ENCODE measurements at regions not wholly inside any gene's neighbourhood (a gene's known extent, or its start where the extent isn't known, plus 50 kb on each side); places are given as distances from the start of the nearest gene placed in this dataset.
"Not testable (repeated sequence)": the region's sequence is repeated elsewhere in the genome, so short reads cannot be mapped to it uniquely, and the experiment has no call there.

DNA sequence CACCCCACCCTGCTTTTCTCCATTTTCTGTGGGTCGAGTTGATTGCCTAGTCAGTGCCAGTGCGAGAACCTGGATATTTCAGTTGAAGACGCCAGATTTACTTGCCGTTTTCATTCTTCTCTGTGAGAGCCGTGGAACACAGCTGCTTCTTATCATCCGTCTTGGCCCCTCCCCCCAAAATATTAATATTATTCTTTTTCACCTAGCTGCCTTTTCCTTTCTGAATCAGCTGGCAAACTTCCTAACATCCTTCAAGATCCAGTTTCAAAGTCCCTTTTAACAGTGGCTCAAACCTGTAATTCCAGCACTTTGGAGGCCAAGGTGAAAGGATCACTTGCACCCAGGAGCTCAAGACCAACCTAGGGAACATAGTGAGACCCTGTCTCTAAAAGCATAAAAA lies 117.1 kb upstream of the RASA1 start:
- DNase-seq = no peak

DNA sequence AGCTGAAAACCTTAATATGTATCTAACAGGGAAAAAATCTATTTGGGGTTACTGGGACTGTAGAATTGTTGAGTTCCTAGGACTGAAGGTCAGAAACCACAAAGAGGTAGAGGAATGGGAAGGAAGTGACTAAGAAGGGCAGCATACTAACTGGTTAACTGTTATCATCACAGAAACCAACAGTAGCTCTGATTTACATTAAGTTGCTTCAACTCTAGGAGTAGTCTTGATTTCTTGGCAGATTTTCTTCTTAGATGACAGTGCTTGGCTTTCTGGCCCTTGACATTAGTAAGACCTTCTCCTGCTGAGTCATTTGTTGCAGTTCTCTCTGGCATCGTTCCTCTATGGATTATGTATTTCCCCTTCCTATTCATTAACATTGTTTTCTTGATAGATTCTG lies 116.1 kb upstream of the RASA1 start:
- DNase-seq = no peak

DNA sequence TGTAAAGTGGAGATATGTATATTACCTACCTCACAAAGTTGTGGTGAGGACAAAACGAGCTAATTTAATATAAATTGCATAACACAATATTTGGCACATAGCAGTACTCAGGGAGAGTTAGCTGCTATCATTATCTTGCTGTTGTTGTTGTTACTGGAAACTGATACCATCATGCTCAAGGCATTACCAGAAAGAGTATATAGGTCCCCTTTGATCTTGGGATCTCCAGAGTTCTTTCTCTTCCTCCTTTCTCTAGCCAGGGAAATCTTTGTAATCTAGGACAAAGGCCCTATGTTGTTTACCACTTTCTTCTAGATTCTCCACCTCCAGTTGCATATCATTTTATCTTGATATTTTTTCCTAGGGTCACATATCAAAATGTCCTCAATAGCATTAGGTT lies 114.8 kb upstream of the RASA1 start:
- no peak for DNase-seq

DNA sequence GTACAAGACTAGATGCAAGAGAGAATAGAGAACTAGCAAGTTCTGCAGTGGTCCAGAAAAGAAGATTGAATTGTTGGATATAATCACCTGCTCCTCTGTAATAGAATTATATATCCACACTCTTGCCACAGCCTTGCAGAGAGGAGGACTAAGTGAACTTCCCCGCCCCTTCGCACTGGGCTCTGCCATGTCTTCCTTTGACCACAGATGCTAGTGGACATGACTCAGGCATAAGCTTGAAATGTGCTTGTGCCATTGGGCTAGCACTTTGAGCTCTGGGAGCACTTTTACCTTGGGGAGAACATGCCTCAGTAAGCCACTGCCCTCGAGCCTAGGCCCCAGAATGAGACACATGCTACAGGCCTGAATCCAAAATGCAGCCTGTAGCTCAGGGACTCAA lies 113.5 kb upstream of the RASA1 start:
- DNase-seq = no peak

DNA sequence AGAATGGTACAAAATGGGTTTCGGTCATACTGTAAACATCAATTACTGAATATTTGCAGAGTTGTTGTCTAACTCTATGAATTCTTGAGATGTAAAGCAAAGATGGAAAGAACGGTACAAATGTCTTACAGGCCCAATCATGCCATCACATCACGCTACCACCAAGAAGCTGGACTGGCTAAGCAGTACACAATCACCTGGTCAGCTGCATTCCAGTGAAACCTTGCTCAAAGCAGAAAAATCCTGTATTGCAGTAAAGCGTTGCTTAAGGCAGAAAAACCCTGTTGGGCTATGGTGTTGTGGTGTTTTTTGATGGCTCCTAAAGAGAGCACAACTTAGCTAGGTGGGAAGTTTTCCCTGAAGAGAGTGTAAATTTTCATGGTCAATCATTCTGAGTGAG lies 112.6 kb upstream of the RASA1 start:
- DNase-seq = no peak

DNA sequence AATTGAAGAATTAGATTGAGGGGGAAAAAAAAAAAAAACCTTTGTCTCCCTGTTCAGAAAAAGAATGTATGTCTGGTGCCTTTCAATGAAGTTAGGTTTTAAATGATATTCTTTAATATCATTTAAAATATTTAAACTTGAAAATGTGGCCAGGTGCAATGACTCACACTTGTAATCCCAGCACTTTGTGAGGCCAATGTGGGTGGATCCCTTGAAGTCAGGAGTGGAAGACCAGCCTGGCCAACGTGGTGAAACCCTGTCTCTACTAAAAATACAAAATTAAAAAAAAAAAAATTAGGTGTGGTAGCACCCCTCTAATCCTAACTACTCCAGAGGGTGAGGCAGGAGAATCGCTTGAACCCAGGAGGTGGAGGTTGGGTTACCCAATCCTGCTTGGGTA lies 111.1 kb upstream of the RASA1 start:
- no peak for DNase-seq

DNA sequence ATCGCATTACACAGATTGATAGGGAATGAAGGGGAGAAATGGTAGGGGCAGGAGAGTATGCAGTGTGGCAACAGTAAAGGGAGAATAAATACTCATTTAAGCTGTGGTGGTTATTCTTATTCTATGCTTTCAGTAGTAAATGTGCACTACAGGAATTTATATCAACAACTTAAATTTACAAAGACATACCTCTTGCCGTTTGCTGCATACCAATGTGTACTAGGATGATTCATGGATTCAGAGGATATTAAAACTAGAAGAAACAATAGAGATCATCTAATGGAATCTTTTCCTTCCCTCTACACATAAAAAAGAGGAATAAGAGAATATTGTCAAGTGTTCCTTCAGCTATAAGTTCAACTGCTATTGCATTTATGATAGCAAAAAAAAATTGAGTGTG lies 103.3 kb upstream of the RASA1 start:
- DNase-seq = no peak

DNA sequence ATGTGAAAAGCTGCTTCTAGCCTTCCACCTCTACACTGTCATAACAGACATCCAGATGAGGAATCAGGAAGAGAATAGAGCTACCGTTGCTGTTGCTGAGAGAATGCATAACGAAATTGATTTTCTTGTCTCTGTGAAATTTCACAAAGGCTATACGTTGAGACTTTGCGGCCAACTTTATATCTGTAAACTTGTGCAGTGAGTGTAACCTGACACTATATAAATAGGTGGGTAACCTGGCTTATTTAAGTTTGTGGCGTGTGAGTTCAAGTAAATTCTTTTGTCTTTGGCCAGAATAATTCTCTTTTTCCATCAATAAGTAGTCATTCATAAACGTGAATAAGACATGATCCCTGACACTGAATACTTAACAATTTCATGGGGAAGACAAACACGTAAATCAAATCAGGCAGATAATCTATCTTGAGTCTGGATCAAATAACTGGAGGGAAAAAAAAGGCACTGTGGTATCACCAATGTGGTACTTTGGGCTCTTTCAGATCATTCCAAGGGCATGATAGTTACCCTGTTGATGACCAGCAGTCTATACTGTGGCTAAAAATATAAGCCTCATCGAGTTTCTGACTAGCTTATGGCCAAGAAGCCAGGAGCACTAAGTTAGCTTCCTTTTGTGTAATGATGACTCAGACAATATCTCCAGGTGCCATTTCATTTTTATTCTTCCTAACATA lies 98.2 kb upstream of the RASA1 start:
- DNase-seq = no peak

DNA sequence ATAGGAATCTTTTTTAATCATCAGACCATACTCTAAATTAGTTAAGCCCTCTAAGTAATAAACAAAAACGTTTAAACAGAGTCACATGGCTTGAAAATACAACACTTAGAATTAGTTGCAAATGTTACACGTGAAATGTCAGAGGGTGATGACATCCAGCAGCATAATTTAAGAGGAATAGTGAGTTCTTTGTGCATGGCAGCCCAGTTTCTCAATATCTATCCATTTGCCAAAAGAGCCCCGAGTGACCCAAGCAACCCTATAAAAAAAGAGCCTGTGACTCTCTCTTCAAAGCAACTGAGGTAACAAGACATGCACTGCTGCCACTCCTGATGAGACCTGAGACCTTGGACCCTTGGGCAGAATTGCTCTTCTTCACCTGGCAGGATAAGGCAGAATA lies 96.9 kb upstream of the RASA1 start:
- no peak for DNase-seq

DNA sequence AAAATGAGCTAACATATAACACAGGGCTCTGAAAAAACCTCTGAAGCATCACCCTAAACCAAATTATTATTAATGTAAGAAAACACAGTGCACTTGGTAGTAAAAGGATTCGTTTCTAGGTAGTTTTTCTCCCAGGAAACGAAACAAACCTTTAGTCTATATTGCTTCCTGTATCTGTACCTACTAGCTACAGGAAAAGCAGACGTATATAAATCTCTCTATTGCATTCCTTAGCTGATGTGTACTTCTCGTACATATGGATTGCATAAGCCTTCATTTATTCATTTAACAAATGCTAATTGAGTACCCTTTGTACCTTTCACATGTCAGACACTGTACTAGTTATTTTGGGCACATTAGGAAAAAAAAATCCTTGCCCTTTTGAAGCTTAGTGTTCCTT lies 85.0 kb upstream of the RASA1 start:
- no peak for DNase-seq

DNA sequence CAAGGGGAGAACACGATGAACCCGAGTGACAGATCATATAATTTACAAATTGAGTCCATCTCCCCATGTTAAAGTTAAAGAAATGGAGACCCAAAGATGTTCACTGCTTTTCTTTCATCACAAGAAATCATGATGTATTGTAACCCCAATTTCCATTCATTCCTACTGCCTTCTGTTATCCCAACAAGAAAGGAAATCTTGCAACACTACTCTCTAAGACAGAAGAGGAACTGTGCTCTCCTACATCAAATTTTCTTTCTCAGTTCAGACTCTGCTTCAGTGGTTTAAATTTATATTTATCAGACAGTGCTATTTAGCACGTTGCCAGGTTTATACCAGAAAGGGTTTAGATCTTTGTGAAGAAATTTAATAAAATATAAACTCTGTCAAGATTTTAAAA lies 83.8 kb upstream of the RASA1 start:
- DNase-seq = no peak

DNA sequence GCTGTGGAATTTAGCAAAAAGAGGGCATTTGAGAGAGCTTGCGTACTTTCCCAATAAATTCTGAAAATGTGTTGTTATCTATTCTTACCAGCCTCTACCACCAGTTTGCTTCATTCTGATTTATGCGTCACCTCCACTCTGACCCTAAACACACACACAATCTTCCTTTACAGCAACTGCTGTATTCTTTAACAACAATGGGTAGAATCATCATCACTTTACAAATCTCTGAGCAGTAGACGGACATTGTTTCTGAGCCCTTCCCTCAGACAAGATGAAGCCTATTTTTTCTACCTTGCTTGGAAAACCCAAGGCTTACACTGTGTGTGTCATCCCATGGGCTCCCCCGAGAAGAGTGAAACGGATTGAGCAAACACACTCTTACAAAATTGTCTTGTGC lies 83.1 kb upstream of the RASA1 start:
- DNase-seq = no peak

DNA sequence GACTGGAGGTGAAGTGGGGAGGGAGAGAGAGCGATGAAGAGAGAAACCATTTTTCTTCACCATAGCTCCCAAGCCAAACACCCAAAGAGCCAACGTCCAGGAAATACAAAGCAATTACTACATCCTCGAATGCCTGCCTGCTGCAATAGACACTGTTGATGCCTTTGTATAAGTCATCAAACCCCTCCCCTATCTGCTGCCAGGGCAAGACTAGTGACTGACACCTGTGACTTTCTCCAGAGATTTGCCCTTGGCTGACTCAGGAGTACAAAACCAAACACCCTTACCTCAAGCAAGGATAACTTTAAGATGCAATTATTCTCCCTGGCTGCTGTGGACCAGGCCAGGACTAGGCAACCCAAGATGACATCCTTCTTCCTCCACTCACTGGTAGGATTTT lies 81.8 kb upstream of the RASA1 start:
- no peak for DNase-seq

DNA sequence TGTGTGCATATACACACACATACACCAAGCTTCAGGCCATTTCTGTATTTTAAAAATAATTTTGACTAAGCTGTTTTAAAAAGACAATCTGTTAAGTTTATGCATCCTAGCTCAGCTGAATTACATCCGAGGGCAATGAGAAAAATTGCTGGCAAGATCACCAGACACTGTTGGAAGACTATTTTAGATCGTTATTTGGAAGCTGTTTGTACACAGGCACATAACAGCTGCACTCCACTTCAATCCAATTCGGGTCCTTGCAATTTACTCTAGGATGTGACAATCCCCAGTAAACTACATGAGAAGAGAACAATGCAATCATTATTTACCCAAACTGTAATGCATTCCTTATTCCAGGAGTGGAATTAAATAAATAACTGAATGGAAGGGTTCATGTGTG lies 79.3 kb upstream of the RASA1 start:
- DNase-seq = no peak

DNA sequence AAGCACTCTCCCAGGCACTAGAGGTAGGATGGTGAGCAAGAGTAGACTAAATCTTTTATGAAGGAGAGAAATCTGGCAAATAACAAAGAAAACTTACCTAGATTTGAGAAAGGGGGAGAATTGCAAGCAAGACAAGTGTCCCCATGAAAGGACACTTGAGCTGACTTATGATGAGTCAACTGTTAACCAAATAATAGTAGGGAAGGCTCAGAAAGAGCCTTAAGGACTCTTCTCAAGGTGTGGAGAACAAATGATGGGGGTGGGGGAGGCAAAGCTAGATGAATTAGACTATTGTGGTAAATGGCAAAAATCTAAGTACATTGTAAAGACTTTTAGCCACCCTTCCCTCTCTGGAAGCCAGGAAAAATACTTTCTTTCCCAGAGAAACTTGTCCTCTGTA lies 77.6 kb upstream of the RASA1 start:
- no peak for DNase-seq

DNA sequence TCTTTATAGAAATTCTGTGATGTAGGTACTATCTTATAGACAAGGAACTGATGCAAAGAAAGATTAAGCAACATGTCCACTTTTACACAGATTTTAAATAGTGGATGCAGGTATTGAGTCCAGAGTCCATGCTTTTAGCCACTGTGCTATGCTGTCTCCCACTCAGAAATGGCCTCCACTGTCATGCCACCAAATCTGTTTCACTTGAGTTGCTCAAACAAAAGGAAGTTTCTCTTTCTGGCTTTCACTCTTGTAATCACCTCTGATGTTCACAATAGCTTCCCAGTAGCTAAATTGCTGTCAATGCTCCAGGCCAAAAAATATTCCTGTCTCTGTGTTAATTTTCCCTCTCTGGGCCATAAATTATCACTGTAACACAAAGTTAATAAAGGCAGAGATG lies 77.0 kb upstream of the RASA1 start:
- no peak for DNase-seq

DNA sequence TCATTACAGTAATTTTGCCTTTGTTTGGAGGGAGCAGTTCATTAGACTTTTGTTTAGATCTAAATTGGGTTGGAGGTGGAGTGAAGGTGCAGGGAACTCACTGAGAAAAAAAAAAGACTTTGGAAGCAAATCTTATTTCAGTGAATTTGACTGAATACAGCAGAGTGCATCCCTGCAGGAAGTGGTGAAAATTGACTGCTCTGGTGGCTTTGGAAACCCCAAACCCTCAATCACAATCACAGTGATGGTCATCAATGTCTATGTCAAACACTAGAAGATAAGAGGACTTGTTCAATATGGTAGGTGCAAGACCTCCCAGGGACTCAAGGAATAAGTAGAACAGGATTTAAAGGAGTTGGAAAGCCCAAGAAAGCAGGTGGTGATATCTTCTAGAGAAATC lies 76.0 kb upstream of the RASA1 start:
- DNase-seq = no peak

DNA sequence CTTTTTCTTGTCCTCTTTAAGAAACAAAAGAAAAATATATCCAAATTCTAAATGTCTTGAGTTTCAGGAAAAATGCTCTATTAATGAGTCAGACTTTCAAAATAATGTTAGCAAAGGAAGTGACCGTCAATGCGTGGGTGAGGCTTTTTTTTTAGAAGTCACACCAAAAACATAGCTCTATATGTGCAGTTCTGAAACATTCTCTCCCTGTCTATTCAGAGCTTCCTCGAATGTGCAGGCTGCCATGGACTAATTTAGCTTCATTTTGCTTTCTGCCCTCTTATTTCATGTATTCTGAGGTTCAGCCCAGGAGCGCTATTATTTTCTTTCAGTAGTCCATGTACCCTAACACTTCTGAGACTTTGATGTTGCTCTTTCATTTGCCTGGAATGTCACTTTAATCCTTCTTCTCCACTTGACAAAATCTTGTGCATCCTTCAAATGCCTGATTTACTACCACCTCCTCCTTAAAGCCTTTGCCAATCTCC lies 72.5 kb upstream of the RASA1 start:
- DNase-seq = no peak

DNA sequence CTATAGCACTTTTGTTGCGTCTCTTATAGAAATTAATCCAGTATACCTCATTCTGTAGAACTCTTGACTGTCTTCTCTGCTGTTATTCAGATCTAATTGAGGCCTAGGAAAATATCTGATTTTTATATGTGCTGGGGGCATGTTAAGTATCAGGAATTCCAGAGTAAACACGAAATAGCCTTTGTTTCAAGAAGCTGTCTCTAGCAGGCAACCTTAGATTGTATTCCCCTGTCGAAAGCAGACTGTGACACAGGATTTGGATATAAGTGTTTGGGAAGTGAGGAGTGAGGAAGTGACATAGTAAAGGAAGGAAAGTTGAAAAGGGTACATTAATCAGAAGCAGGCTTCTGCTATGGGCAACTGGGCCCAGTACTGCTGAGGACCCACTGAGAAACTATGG lies 72.1 kb upstream of the RASA1 start:
- DNase-seq = no peak

DNA sequence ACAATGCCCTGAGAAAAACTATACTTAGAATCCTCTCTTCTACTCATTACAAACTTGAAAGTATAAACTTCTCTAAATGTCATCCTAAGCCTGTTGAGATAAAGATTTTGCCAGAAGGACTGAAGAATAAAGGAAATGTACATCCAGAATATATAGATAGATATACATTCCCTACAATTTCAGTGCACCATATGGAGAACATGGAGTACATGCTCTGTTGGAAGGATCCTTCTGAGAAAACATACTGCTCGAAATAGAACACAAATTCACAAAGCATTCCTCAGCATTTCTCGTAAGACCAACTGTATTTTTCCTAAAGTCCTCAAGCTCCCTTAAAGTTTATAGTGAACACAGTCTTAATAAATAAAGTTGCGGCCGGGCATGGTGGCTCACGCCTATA lies 69.7 kb upstream of the RASA1 start:
- no peak for DNase-seq

DNA sequence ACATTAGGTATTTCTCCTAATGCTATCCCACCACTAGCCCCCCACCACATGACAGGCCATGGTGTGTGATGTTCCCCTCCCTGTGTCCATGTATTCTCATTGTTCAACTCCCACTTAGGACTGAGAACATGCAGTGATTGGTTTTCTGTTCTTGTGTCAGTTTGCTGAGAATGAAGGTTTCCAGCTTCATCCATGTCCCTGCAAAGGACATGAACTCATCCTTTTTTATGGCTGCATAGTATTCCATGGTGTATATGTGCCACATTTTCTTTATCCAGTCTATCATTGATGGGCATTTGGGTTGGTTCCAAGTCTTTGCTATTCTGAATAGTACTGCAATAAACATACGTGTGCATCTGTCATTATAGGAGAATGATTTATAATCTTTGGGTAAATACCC lies 68.4 kb upstream of the RASA1 start:
- not testable (repeated sequence) for DNase-seq

DNA sequence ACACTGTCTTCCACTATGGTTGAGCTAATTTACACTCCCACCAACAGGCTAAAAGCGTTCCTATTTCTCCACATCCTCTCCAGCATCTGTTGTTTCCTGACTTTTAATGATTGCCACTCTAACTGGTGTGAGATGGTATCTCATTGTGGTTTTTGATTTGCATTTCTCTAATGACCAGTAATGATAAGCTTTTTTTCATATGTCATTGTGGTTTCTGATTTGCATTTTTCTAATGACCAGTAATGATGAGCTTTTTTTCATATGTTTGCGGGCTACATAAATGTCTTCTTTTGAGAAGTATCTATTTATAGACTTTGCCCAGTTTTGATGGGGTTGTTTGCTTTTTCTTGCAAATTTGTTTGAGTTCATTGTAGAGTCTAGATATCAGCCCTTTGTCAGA lies 68.0 kb upstream of the RASA1 start:
- not testable (repeated sequence) for DNase-seq

DNA sequence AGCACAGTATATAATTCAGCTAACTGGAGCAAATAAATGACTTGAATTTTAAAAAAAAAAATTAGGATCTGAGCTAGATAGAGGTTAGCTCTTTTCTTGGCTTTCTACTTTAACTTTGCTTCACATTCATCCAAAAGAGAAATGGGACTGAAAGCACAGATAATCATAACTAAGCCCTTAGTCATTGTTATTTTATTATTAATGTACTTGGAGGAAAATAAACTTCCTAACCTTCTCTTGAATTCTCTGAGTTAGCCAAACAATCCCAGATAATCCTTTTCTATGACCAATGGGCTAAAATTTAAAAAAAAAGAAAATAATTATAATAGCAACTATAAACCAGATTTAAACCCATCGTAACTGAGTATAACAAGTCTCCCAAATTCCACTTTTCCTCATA lies 57.6 kb upstream of the RASA1 start:
- DNase-seq = no peak

DNA sequence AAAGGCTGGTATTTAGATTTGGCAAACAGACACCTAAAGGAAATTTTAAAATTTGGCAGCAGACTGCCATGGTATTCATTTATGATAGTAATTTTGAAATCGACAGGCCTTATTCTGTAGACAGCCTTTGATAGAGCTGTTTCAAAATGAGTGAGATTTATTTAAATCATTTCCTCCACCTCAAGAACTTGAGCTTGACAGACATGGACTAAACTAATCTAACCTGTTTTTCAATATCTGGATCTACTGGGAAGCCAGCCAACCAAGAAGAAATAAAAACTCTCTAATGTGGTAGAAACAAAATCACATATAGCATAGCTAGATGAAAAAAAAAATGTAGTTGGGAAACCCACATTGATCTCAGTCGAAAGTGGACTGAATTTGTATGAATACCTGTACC lies 56.9 kb upstream of the RASA1 start:
- no peak for DNase-seq

DNA sequence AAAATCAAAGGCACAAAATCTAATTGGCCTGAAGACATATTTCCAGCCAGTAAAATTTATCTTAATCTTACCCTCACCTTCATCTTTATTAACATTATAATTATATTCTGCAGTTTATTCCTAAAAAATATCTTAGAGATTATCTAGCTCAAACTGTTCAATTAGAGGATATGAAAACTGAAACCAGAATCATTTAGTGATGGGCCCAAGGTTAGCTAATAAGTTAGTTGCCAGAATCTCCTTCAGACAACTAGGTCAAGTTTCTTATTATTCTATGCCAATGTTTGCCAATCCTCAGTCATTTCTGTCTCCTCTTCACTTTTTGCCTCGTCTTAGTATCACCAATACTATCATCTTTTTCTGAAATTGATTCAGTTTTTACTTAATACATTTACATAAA lies 56.0 kb upstream of the RASA1 start:
- no peak for DNase-seq

DNA sequence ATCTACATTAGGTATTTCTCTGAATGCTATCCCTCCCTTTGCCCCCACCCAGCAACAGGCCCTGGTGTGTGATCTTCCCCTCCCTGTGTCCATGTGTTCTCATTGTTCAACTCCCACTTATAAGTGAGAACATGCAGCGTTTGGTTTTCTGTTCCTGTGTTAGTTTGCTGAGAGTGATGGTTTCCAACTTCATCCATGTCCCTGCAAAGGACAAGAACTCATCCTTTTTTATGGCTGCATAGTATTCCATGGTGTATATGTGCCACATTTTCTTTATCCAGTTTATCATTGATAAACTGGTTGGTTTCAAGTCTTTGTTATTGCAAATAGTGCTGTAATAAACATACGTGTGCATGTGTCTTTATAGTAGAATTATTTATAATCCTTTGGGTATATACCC lies 55.5 kb upstream of the RASA1 start:
- DNase-seq = not testable (repeated sequence)

All from SHP77 treated with DMSO at 0.1 percent for 48 hours (cell line).